Activated CD8-positive, alpha-beta T cell treated with anti-CD3 and anti-CD28 coated beads for 36 hours (primary cell): ENCODE measurements at regions not wholly inside any gene's neighbourhood (a gene's known extent, or its start where the extent isn't known, plus 50 kb on each side); places are given as distances from the start of the nearest gene placed in this dataset.

ENCODE experiments used
- ATAC-seq: fragments of 200-7000 bp; cut with Tn5 transposase; one replicate; pipeline ENCODE4 v1.10.0; 2021; ENCODE audit warnings: mild to moderate bottlenecking, moderate library complexity
- CTCF ChIA-PET: fragments of 350-600 bp; sonication (Branson Sonifier 250); formaldehyde crosslinking; loops from one replicate; lab custom pipeline; 2021; ENCODE audit warnings: antibody characterized with exemption; lab: Charles Lee
- POLR2A ChIA-PET: fragments of 350-600 bp; sonication (Branson Sonifier 250); formaldehyde crosslinking; loops from one replicate; lab custom pipeline; 2021; ENCODE audit warnings: antibody characterized with exemption; lab: Charles Lee
- DNase-seq: peaks from one replicate; pipeline ENCODE4 v3.0.0-alpha.2; 2020
- H3K27ac Mint-ChIP-seq: one replicate; pipeline ENCODE4 v1.8.0; 2021; ENCODE audit warnings: mild to moderate bottlenecking, mixed read lengths
- H3K27me3 Mint-ChIP-seq: one replicate; pipeline ENCODE4 v1.8.0; 2021; ENCODE audit warnings: mixed read lengths
- H3K36me3 Mint-ChIP-seq: one replicate; pipeline ENCODE4 v1.8.0; 2021; ENCODE audit warnings: low read depth, mixed read lengths
- H3K4me1 Mint-ChIP-seq: one replicate; pipeline ENCODE4 v1.8.0; 2021; ENCODE audit warnings: low read depth, mixed read lengths
- H3K4me3 Mint-ChIP-seq: one replicate; pipeline ENCODE4 v1.8.0; 2021; ENCODE audit warnings: mild to moderate bottlenecking, moderate library complexity, mixed read lengths
- H3K9me3 Mint-ChIP-seq: one replicate; pipeline ENCODE4 v1.8.0; 2021; ENCODE audit warnings: mixed read lengths
- CTCF ChIP-seq: fragments of 200-600 bp; IDR thresholded peaks from one replicate; pipeline ENCODE4 v1.8.0; 2022; ENCODE audit warnings: antibody characterized with exemption, mild to moderate bottlenecking
- intact Hi-C: fragments of 100-400 bp; cut with micrococcal nuclease; formaldehyde crosslinking; loops from one replicate; pipeline ENCODE4 v1.10.0; 2022

GRCh38 chr4:170770664-170771063, 680.9 kb upstream of the AADAT start:
- Mint-ChIP-seq H3K4me1 (no peaks in the 10 kb centered on the region), H3K4me3 (no peak overlapping the region), H3K9me3 (peaks cover 1% of the 10 kb centered on the region), H3K27ac (no peak overlapping the region), H3K36me3 (no peaks in the 10 kb centered on the region), H3K27me3 (no peaks in the 10 kb centered on the region)
- CTCF ChIA-PET: no interaction called here
- intact Hi-C loops: no loop called here
- POLR2A ChIA-PET: no interaction called here
- ATAC-seq (no peak), DNase-seq (no peak)
- TF ChIP-seq CTCF: no peak

GRCh38 chr4:170769862-170770261, 680.1 kb upstream of the AADAT start:
- no peak for TF ChIP-seq CTCF
- Mint-ChIP-seq H3K9me3 (peaks cover 1% of the 10 kb centered on the region), H3K4me3 (no peak overlapping the region), H3K4me1 (no peaks in the 10 kb centered on the region), H3K27ac (no peak overlapping the region), H3K36me3 (no peaks in the 10 kb centered on the region), H3K27me3 (no peaks in the 10 kb centered on the region)
- ChIA-PET CTCF (no interaction called here), POLR2A (no interaction called here)
- intact Hi-C loops: no loop called here
- DNase-seq: no peak
- no peak for ATAC-seq

DNA sequence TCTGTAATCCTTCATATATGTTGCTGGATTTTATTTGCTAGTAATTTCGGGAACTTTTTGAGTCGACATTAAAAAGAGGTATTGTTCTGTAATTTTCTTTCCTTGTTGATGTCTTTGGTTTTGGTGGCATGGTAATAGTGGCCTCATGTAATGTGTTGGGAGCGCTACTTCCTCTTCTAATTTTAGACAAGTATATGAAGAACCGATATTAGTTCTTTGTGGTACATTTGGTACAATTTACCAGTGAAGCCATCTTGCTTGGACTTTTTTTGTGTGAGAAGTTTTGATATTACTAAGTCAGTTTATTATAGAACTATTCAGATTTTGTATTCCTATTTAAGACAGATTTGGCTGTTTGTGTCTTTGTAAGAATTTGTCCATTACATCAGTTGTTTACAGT, 669.2 kb upstream of the AADAT start:
- no peak overlapping the region for H3K4me3 Mint-ChIP-seq
- H3K27me3 Mint-ChIP-seq: no peaks in the 10 kb centered on the region
- H3K4me1 Mint-ChIP-seq: no peaks in the 10 kb centered on the region
- intact Hi-C loops: no loop called here
- no peak for DNase-seq
- TF ChIP-seq CTCF: no peak
- peaks cover 13% of the 10 kb centered on the region for H3K9me3 Mint-ChIP-seq
- no peaks in the 10 kb centered on the region for H3K36me3 Mint-ChIP-seq
- ATAC-seq: no peak
- ChIA-PET CTCF (no interaction called here), POLR2A (no interaction called here)
- no peak overlapping the region for H3K27ac Mint-ChIP-seq

- TF ChIP-seq CTCF: no peak
- no peak for ATAC-seq
- Mint-ChIP-seq H3K4me3 (no peak overlapping the region), H3K4me1 (no peaks in the 10 kb centered on the region), H3K36me3 (no peaks in the 10 kb centered on the region), H3K27me3 (no peaks in the 10 kb centered on the region), H3K9me3 (peaks cover 10% of the 10 kb centered on the region), H3K27ac (no peak overlapping the region)
- CTCF ChIA-PET: no interaction called here
- DNase-seq: no peak
- POLR2A ChIA-PET: no interaction called here
- intact Hi-C loops: no loop called here
Measured at GRCh38 chr4:170750519-170750918, 660.8 kb upstream of the AADAT start.

- ChIA-PET POLR2A (no interaction called here), CTCF (no interaction called here)
- ATAC-seq: no peak
- intact Hi-C loops: no loop called here
- no peak overlapping the region for H3K4me3 Mint-ChIP-seq
- no peaks in the 10 kb centered on the region for H3K36me3 Mint-ChIP-seq
- H3K27ac Mint-ChIP-seq: no peak overlapping the region
- no peaks in the 10 kb centered on the region for H3K4me1 Mint-ChIP-seq
- peaks cover 5% of the 10 kb centered on the region for H3K9me3 Mint-ChIP-seq
- no peaks in the 10 kb centered on the region for H3K27me3 Mint-ChIP-seq
- TF ChIP-seq CTCF: no peak
- DNase-seq: no peak
Measured at GRCh38 chr4:170748975-170749374, 659.2 kb upstream of the AADAT start.
